ENCODE measurements at regions not wholly inside any gene's neighbourhood (a gene's known extent, or its start where the extent isn't known, plus 50 kb on each side); places are given as distances from the start of the nearest gene placed in this dataset.

DNA sequence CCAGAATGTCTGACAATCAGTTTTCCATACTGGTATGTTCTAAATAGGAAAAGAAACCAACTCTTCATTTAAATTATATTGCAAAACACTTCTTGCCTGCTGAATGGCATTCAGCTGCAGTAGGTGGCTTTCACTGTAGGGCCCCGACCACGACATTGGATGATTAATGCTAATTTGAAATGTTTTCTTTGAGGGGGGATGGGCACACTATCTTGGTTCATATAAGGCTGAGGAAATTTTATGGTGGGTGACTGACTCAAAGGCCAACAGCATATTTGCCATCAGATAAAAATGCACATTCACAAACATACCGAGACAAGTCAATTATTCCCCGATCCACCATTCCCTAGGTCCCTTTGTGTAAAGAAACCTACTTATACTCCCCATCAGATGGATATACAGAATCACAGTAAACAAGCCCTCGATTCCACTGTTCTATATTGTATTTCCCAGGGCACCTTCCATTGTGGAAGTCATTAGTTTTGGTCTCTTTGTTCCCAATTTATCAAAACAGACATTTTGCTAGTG is 464.2 kb upstream of the DAB1 start:
- CTCF ChIA-PET, result no interaction called here
- H3K36me3 ChIP-seq (ENCODE audit: insufficient read depth, low read length, poor library complexity, severe bottlenecking), result no peaks in the 10 kb centered on the region
- intact Hi-C loops (cut with micrococcal nuclease; ENCODE audit: unreplicated experiment), result loop anchor here (5.0 kb wide), 1 partner anchor 181 kb away; no protein-coding TSS in a partner anchor
- DNase-seq (ENCODE audit: low spot score), result peak; percentile 26
- no peaks in the 10 kb centered on the region for H3K9me3 ChIP-seq (ENCODE audit: low read depth, low read length, poor library complexity, severe bottlenecking)
- H3K4me3 ChIP-seq (ENCODE audit: low read depth, low read length, poor library complexity, severe bottlenecking), result no peak overlapping the region
- POLR2A ChIA-PET (ENCODE audit: low non-redundant PET), result no interaction called here
- TF ChIP-seq, protein P1, sequence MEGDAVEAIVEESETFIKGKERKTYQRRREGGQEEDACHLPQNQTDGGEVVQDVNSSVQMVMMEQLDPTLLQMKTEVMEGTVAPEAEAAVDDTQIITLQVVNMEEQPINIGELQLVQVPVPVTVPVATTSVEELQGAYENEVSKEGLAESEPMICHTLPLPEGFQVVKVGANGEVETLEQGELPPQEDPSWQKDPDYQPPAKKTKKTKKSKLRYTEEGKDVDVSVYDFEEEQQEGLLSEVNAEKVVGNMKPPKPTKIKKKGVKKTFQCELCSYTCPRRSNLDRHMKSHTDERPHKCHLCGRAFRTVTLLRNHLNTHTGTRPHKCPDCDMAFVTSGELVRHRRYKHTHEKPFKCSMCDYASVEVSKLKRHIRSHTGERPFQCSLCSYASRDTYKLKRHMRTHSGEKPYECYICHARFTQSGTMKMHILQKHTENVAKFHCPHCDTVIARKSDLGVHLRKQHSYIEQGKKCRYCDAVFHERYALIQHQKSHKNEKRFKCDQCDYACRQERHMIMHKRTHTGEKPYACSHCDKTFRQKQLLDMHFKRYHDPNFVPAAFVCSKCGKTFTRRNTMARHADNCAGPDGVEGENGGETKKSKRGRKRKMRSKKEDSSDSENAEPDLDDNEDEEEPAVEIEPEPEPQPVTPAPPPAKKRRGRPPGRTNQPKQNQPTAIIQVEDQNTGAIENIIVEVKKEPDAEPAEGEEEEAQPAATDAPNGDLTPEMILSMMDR (conservative IDR thresholded peaks at IDR 0.05; ENCODE audit: low read depth, low read length), result no peak
- TF ChIP-seq EZH2 (IDR thresholded peaks at IDR 0.05; ENCODE audit: borderline replicate concordance, low read depth, low read length, poor library complexity, severe bottlenecking), result no peak
- no TSS peak for BruUV-seq (replicated peaks)
- H3K4me1 ChIP-seq (ENCODE audit: insufficient read depth, low read length, poor library complexity, severe bottlenecking), result peaks cover 28% of the 10 kb centered on the region
- no peaks in the 10 kb centered on the region for H3K27me3 ChIP-seq (replicated peaks; ENCODE audit: insufficient read depth, low read depth, low read length, poor library complexity)
- H3K27ac ChIP-seq (ENCODE audit: low read depth, low read length, poor library complexity, severe bottlenecking), result no peak overlapping the region

DNA sequence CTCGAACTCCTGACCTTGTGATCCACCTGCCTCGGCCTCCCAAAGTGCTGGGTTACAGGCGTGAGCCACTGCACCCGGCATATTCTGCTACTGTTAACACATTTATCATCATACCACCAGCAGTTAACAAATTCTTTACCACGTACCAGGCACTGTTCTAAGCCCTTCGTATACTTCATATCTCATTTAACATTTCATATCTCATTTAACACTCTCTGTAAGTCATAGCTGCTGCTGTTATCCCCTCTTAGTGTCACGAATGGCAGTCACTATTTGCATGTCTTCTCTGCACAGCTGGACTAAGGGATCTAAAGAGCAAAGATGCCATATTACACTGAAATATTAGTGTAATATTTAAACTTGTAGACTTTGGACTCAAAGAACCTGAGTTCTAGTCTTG is 462.5 kb upstream of the DAB1 start:
- no TSS peak for BruUV-seq (replicated peaks)
- Histone ChIP-seq H3K9me3 (ENCODE audit: low read depth, low read length, poor library complexity, severe bottlenecking) (no peaks in the 10 kb centered on the region), H3K27me3 (replicated peaks; ENCODE audit: insufficient read depth, low read depth, low read length, poor library complexity) (no peaks in the 10 kb centered on the region), H3K4me1 (ENCODE audit: insufficient read depth, low read length, poor library complexity, severe bottlenecking) (peaks cover 38% of the 10 kb centered on the region), H3K4me3 (ENCODE audit: low read depth, low read length, poor library complexity, severe bottlenecking) (no peak overlapping the region), H3K27ac (ENCODE audit: low read depth, low read length, poor library complexity, severe bottlenecking) (no peak overlapping the region), H3K36me3 (ENCODE audit: insufficient read depth, low read length, poor library complexity, severe bottlenecking) (no peaks in the 10 kb centered on the region)
- intact Hi-C loops (cut with micrococcal nuclease; ENCODE audit: unreplicated experiment), result loop anchor here (5.0 kb wide), 1 partner anchor 179 kb away; no protein-coding TSS in a partner anchor
- ChIA-PET CTCF (no interaction called here), POLR2A (ENCODE audit: low non-redundant PET) (no interaction called here)
- no peak for DNase-seq (ENCODE audit: low spot score)
- TF ChIP-seq, protein P1 (conservative IDR thresholded peaks at IDR 0.05; ENCODE audit: low read depth, low read length), result no peak
- TF ChIP-seq EZH2 (IDR thresholded peaks at IDR 0.05; ENCODE audit: borderline replicate concordance, low read depth, low read length, poor library complexity, severe bottlenecking), result no peak

DNA sequence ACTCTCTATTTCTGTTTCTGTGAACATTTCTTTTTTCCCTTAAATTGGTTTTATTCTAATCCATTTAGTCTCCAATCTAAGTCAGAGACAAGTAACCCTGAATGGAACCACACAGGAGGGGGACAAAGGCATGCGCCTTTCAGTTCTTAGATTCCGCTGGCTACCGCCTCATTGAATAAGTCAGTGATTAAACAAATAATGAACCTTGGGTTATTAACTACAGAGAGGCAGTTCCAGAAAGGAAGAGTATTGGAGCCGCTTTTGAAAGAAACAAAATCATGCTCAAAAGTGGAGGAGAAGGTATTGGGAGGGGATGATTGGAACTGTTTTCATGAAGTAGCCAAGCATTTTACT is 459.8 kb upstream of the DAB1 start:
- H3K4me3 ChIP-seq (ENCODE audit: low read depth, low read length, poor library complexity, severe bottlenecking), result no peak overlapping the region
- no peak overlapping the region for H3K27ac ChIP-seq (ENCODE audit: low read depth, low read length, poor library complexity, severe bottlenecking)
- ChIA-PET POLR2A (ENCODE audit: low non-redundant PET) (no interaction called here), CTCF (no interaction called here)
- H3K4me1 ChIP-seq (ENCODE audit: insufficient read depth, low read length, poor library complexity, severe bottlenecking), result peaks cover 26% of the 10 kb centered on the region
- H3K36me3 ChIP-seq (ENCODE audit: insufficient read depth, low read length, poor library complexity, severe bottlenecking), result no peaks in the 10 kb centered on the region
- H3K9me3 ChIP-seq (ENCODE audit: low read depth, low read length, poor library complexity, severe bottlenecking), result no peaks in the 10 kb centered on the region
- H3K27me3 ChIP-seq (replicated peaks; ENCODE audit: insufficient read depth, low read depth, low read length, poor library complexity), result no peaks in the 10 kb centered on the region
- intact Hi-C loops (cut with micrococcal nuclease; ENCODE audit: unreplicated experiment), result no loop called here
- no TSS peak for BruUV-seq (replicated peaks)
- no peak for DNase-seq (ENCODE audit: low spot score)
- no peak for TF ChIP-seq EZH2 (IDR thresholded peaks at IDR 0.05; ENCODE audit: borderline replicate concordance, low read depth, low read length, poor library complexity, severe bottlenecking)
- TF ChIP-seq, protein P1 (conservative IDR thresholded peaks at IDR 0.05; ENCODE audit: low read depth, low read length), result no peak
